CD4-positive, CD25-positive, alpha-beta regulatory T cell (primary cell): ENCODE measurements at regions not wholly inside any gene's neighbourhood (a gene's known extent, or its start where the extent isn't known, plus 50 kb on each side); places are given as distances from the start of the nearest gene placed in this dataset.

Experiments used
- ATAC-seq, 2 donors: fragments of 150-1000 bp; cut with Tn5 transposase; one replicate each; pipeline ENCODE4 v1.10.0; 2021; ENCODE audit warnings: low read depth in 2 of 2, moderate number of reproducible peaks in 2 of 2, moderate library complexity in 1 of 2
- DNase-seq, 3 donors: peaks; one replicate each; pipeline versions ENCODE4 v3.0.0 to v3.0.0-alpha.2; 2012 to 2022; ENCODE audit warnings: mixed read lengths in 1 of 3
- H3K27ac ChIP-seq: one replicate; pipeline ENCODE4 v1.7.0; 2013; ENCODE audit warnings: mild to moderate bottlenecking, low read length; ENCODE audit not compliant: insufficient read depth, poor library complexity, severe bottlenecking
- H3K27me3 ChIP-seq: one replicate; pipeline ENCODE4 v1.7.0; 2013; ENCODE audit warnings: low read length; ENCODE audit not compliant: control insufficient read depth, insufficient read depth
- H3K36me3 ChIP-seq: one replicate; pipeline ENCODE4 v1.7.0; 2013; ENCODE audit warnings: mild to moderate bottlenecking, low read length, moderate library complexity; ENCODE audit not compliant: control insufficient read depth, insufficient read depth
- H3K4me1 ChIP-seq: 2 replicates; pipeline ENCODE4 v1.7.0; 2013; ENCODE audit warnings: mild to moderate bottlenecking, low read length; ENCODE audit not compliant: insufficient read depth, control insufficient read depth, poor library complexity, severe bottlenecking
- H3K4me3 ChIP-seq: one replicate; pipeline ENCODE4 v1.7.0; 2013; ENCODE audit warnings: low read depth, mild to moderate bottlenecking, low read length, moderate library complexity
- H3K9me3 ChIP-seq, 2 experiments: 1 replicate in 1 of 2; 2 replicates in 1 of 2; pipeline ENCODE4 v1.7.0; 2013; ENCODE audit warnings: low read length in 2 of 2, mild to moderate bottlenecking in 1 of 2, moderate library complexity in 1 of 2; ENCODE audit not compliant: control insufficient read depth in 2 of 2
- H3K27ac Mint-ChIP-seq, 3 donors: one replicate each; pipeline ENCODE4 v1.8.0; 2020 to 2022; ENCODE audit warnings: mild to moderate bottlenecking in 3 of 3, mixed read lengths in 3 of 3, moderate library complexity in 2 of 3
- H3K27me3 Mint-ChIP-seq: one replicate; pipeline ENCODE4 v1.8.0; 2022; ENCODE audit warnings: mild to moderate bottlenecking, mixed read lengths
- H3K36me3 Mint-ChIP-seq: one replicate; pipeline ENCODE4 v1.8.0; 2020; ENCODE audit warnings: mixed read lengths
- H3K4me1 Mint-ChIP-seq, 4 donors: one replicate each; pipeline ENCODE4 v1.8.0; 2020 to 2022; ENCODE audit warnings: mixed read lengths in 4 of 4, mild to moderate bottlenecking in 1 of 4
- H3K4me3 Mint-ChIP-seq, 4 donors: one replicate each; pipeline ENCODE4 v1.8.0; 2020 to 2022; ENCODE audit warnings: mild to moderate bottlenecking in 4 of 4, mixed read lengths in 4 of 4, moderate library complexity in 3 of 4
- H3K9me3 Mint-ChIP-seq, 7 donors: one replicate each; pipeline ENCODE4 v1.8.0; 2020 to 2022; ENCODE audit warnings: mixed read lengths in 7 of 7, mild to moderate bottlenecking in 3 of 7, moderate library complexity in 2 of 7

DNA sequence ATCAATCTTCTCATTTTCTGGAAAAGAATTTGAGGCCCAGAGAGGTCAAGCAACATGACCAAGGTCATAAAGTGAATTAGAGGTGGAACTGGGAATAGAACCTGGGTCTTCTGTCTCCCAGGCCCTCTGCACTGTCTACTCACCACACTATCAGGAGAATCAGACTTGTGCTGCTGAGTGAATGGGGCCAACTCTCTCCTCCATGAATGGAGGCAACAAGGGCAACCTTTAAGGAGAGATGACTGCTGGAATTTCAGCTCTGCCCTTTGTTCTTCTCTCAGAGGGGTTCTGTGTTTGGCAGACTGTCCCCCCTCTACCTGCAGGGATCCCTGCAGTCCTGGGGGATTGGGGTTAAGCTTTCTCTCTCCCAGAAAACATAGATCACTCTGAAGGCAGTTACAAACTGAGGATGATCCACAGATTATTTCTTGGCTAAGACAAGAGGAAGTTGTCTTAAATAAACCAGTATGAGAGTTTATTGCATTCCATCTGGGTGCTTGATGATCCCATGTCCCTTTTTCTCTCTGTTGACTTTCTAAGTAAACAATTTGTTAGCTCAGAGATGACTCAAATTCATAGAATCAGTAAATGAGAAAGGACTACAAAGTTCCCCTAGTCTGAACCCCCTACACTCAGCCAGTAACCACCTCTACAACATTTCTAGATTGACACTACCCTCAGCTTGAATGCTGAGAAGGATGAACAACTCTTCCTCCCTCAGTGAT lies 99.0 kb upstream of the LIPC start:
- no peak overlapping the region for H3K4me3 Mint-ChIP-seq
- no peak for ATAC-seq

GRCh38 chr15:58334803-58335202 lies 97.0 kb upstream of the LIPC start:
- Mint-ChIP-seq H3K4me3 (no peak overlapping the region), H3K27ac (peak overlapping the region in 1 of 3 donors; percentile 76), H3K36me3 (no peaks in the 10 kb centered on the region), H3K4me1 (peaks cover 13 to 25% (median 16%) of the 10 kb centered on the region in 4 donors), H3K27me3 (no peaks in the 10 kb centered on the region), H3K9me3 (peaks cover 0 to 4% (median 0%) of the 10 kb centered on the region in 7 donors)
- DNase-seq (no peak), ATAC-seq (no peak)
- Histone ChIP-seq H3K36me3 (no peaks in the 10 kb centered on the region), H3K27me3 (no peaks in the 10 kb centered on the region), H3K4me1 (peaks cover 15% of the 10 kb centered on the region), H3K9me3 (no peaks in the 10 kb centered on the region), H3K27ac (no peak overlapping the region), H3K4me3 (no peak overlapping the region)

More for the DNA sequence above, 99.0 kb upstream of the LIPC start:
- no peaks in the 10 kb centered on the region for H3K27me3 ChIP-seq
- peaks cover 13 to 25% (median 16%) of the 10 kb centered on the region in 4 donors for H3K4me1 Mint-ChIP-seq
- DNase-seq, result no peak
- no peaks in the 10 kb centered on the region for H3K9me3 ChIP-seq
- H3K4me3 ChIP-seq, result no peak overlapping the region
- no peaks in the 10 kb centered on the region for H3K36me3 ChIP-seq
- peaks cover 0 to 4% (median 0%) of the 10 kb centered on the region in 7 donors for H3K9me3 Mint-ChIP-seq
- peaks cover 15% of the 10 kb centered on the region for H3K4me1 ChIP-seq
- H3K27ac ChIP-seq, result no peak overlapping the region
- no peaks in the 10 kb centered on the region for H3K27me3 Mint-ChIP-seq
- no peaks in the 10 kb centered on the region for H3K36me3 Mint-ChIP-seq
- H3K27ac Mint-ChIP-seq, result peak overlapping the region; percentile 82 to 84 (median 83)

DNA sequence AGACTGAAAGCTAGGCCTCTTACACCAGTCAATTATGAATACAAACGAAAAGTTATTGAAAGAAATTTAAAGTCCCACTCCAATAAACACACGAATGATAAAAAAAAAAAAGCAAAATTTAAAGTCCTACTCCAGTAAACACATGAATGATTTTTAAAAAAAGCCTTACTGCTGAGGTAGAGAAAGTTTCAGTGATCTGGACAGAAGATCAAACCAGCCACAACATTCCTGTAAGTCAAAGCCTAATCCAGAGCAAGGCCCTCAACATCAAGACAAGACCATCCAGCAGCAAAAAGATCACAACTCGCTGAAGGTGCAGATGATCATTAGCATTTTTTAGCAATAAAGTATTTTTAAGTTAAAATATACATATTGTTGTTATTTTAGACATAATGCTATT lies 95.6 kb upstream of the LIPC start:
- ATAC-seq (no peak), DNase-seq (no peak)
- Histone ChIP-seq H3K36me3 (no peaks in the 10 kb centered on the region), H3K27ac (no peak overlapping the region), H3K4me1 (peaks cover 11% of the 10 kb centered on the region), H3K27me3 (no peaks in the 10 kb centered on the region), H3K9me3 (no peaks in the 10 kb centered on the region), H3K4me3 (no peak overlapping the region)
- Mint-ChIP-seq H3K4me1 (peaks cover 13 to 20% (median 16%) of the 10 kb centered on the region in 4 donors), H3K36me3 (no peaks in the 10 kb centered on the region), H3K4me3 (no peak overlapping the region), H3K27me3 (no peaks in the 10 kb centered on the region), H3K27ac (peak overlapping the region in 1 of 3 donors; percentile 58), H3K9me3 (peaks cover 0 to 4% (median 0%) of the 10 kb centered on the region in 7 donors)

DNA sequence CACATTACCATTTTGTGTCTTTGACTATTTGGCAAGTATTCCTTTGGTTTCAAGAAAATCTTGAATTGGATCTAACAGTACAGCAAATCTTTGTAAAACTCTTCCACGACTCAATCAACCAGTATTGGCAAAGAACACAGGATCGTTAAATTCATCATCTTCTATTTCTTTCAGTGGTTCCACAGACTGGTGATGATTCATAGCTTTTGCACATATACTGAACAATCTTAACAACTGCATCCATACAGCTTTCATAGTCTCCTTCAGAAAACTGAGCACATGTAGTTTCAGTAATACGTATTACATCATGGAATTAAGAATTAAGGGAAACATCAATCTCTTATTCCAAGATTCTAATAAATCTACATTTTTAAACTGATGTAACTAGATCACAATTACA lies 91.6 kb upstream of the LIPC start:
- H3K27ac ChIP-seq, result no peak overlapping the region
- no peak for DNase-seq
- no peaks in the 10 kb centered on the region for H3K36me3 Mint-ChIP-seq

DNA sequence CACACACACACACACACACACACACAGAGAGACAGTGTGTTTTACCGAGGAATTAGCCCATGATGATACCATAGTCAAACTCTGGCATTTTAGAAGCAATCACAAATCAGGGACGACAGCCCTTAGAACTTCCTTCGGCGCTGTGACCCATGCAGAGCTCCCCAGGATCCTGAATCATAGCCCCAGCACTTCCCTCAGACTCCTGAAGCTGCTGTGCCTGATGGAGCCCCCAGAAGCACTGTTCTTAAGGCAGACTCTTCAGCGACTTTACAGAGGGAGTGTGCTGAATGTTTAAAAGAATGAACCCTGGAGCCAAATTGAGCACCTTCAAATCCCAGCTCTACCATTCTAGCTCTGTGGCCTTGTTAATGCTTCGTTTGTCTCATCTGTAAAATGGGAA lies 89.3 kb upstream of the LIPC start:
- Mint-ChIP-seq H3K27me3 (no peaks in the 10 kb centered on the region), H3K4me1 (no peaks in the 10 kb centered on the region), H3K36me3 (no peaks in the 10 kb centered on the region), H3K27ac (no peak overlapping the region), H3K4me3 (no peak overlapping the region), H3K9me3 (peaks cover 0 to 1% (median 0%) of the 10 kb centered on the region in 7 donors)
- Histone ChIP-seq H3K36me3 (no peaks in the 10 kb centered on the region), H3K9me3 (no peaks in the 10 kb centered on the region), H3K27ac (no peak overlapping the region), H3K4me1 (no peaks in the 10 kb centered on the region), H3K4me3 (no peak overlapping the region), H3K27me3 (no peaks in the 10 kb centered on the region)
- ATAC-seq, result no peak
- no peak for DNase-seq

More for the DNA sequence above, 91.6 kb upstream of the LIPC start:
- Mint-ChIP-seq H3K27ac (no peak overlapping the region), H3K4me3 (no peak overlapping the region), H3K9me3 (no peaks in the 10 kb centered on the region), H3K27me3 (no peaks in the 10 kb centered on the region), H3K4me1 (no peaks in the 10 kb centered on the region)
- Histone ChIP-seq H3K27me3 (no peaks in the 10 kb centered on the region), H3K36me3 (no peaks in the 10 kb centered on the region), H3K4me1 (no peaks in the 10 kb centered on the region), H3K9me3 (no peaks in the 10 kb centered on the region), H3K4me3 (no peak overlapping the region)
- no peak for ATAC-seq

DNA sequence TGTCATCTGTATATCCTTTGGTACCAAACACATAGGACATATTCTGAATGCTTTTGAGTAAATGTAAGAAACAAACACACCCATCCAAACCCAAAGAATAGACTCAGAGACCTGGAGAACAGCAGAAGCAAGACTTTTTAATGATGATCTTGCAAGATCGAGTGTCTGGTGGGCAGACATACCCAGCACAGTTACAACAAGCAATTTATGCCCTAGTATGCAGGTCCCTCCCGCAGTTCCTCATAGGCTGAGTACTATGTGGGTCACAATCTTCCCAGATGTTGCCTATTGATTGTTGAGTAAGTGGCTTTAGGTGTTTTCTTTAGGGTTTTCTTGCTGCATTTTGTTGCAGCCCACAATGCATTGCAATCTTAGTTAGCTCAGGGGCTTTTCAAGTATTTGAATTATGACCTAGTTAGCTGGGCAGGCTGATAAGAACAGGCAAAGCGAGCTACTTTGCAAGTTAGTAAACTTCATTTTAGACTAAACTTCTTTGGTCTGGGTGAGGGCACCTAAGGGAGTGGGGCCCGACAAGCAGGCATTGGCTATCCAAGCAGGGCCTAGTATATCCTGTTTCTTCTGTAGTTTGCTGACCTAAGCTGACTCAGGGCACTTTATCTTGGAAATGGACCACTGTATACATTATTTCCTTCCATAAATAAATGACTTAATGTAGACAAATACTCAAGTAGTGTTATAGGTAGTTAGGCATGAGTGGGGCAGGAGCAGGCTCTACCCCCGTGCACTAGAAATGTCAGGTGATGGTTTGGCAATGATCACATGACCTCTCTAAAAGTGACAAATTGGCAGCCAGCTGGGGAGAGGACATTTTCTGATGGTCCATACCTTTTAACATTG lies 87.3 kb upstream of the LIPC start:
- Mint-ChIP-seq H3K4me3 (no peak overlapping the region), H3K27ac (peak overlapping the region in 1 of 3 donors; percentile 16)
- ATAC-seq, result no peak

GRCh38 chr15:58346361-58346760 lies 85.4 kb upstream of the LIPC start:
- H3K36me3 ChIP-seq, result no peaks in the 10 kb centered on the region
- DNase-seq (no peak), ATAC-seq (no peak)
- no peak overlapping the region for H3K4me3 Mint-ChIP-seq
- H3K4me1 Mint-ChIP-seq, result no peaks in the 10 kb centered on the region
- no peaks in the 10 kb centered on the region for H3K9me3 ChIP-seq
- peaks cover 4% of the 10 kb centered on the region for H3K36me3 Mint-ChIP-seq
- H3K27me3 Mint-ChIP-seq, result no peaks in the 10 kb centered on the region
- no peak overlapping the region for H3K27ac Mint-ChIP-seq
- H3K4me1 ChIP-seq, result no peaks in the 10 kb centered on the region
- H3K9me3 Mint-ChIP-seq, result peaks cover 0 to 3% (median 0%) of the 10 kb centered on the region in 7 donors
- no peaks in the 10 kb centered on the region for H3K27me3 ChIP-seq
- no peak overlapping the region for H3K27ac ChIP-seq
- no peak overlapping the region for H3K4me3 ChIP-seq

More for the DNA sequence above, 87.3 kb upstream of the LIPC start:
- peaks cover 0 to 3% (median 0%) of the 10 kb centered on the region in 7 donors for H3K9me3 Mint-ChIP-seq
- no peaks in the 10 kb centered on the region for H3K36me3 ChIP-seq
- no peaks in the 10 kb centered on the region for H3K4me1 ChIP-seq
- no peak overlapping the region for H3K27ac ChIP-seq
- H3K4me3 ChIP-seq, result no peak overlapping the region
- no peaks in the 10 kb centered on the region for H3K4me1 Mint-ChIP-seq
- no peaks in the 10 kb centered on the region for H3K9me3 ChIP-seq
- H3K27me3 ChIP-seq, result no peaks in the 10 kb centered on the region
- no peaks in the 10 kb centered on the region for H3K27me3 Mint-ChIP-seq
- H3K36me3 Mint-ChIP-seq, result peaks cover 4% of the 10 kb centered on the region
- DNase-seq, result no peak
